Karpas-422 (cell line): ENCODE measurements at regions not wholly inside any gene's neighbourhood (a gene's known extent, or its start where the extent isn't known, plus 50 kb on each side); places are given as distances from the start of the nearest gene placed in this dataset. TPM values are rescaled to one million over a fixed set of nuclear protein-coding genes. Genes with fewer than 3 reads are reported as not detected.

Experiments used
- small RNA-seq: library from RNA; depleted of rRNA; stranded (forward); fragments of <200 nt; gene quantifications from one replicate; pipeline ENCODE3, GENCODE V24; 2014

Small RNA genes in the stretch of these regions (small RNA-seq; reads per million reads assigned to genes)
- not detected for gene KSR1P1
